Germinal center (tissue), 1 donor: ENCODE measurements at regions not wholly inside any gene's neighbourhood (a gene's known extent, or its start where the extent isn't known, plus 50 kb on each side); places are given as distances from the start of the nearest gene placed in this dataset.
A peak's percentile ranks its signal among the peaks of the same experiment; 100 is the strongest.
"Not testable (repeated sequence)": the region's sequence is repeated elsewhere in the genome, so short reads cannot be mapped to it uniquely, and the experiment has no call there.

Experiments used
- DNase-seq: peaks from one replicate; pipeline ENCODE4 v3.0.0; 2012; ENCODE audit warnings: mixed read lengths, low spot score

DNA sequence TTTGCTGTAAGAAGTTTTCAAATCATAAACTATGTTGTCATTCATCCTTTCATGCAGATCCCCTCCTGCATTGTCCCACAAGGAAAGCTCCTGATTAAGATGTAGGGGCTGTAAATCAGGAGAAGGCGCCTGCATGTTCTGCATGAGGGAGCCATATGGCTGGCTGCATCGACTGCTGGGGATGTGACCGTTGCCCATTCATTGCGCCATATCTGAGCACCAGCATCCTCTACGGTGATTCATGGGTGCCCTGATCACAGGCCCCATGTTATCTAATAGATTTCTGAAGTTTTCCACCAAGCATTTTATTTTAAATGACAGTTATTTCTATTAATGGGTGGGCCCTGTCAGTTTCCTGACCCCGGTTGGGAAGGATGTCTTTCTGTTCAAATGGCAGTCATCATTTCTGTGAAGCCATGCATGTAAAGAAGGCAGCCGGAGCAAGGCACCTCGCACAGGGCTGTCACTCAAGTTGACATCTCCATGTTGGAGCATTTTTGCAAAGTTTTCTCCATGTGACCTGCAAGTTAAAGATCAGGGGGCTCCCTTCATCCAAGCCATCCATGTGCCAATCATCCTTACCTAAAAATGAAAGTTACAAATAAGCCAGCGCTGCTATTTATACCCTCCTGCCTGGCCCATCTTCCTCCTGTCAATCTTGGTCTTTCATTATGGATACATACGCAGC, 128.8 kb downstream of the TEX36 start:
- no peak for DNase-seq

GRCh38 chr10:125553091-125553490, 129.9 kb downstream of the TEX36 start:
- no peak for DNase-seq

DNA sequence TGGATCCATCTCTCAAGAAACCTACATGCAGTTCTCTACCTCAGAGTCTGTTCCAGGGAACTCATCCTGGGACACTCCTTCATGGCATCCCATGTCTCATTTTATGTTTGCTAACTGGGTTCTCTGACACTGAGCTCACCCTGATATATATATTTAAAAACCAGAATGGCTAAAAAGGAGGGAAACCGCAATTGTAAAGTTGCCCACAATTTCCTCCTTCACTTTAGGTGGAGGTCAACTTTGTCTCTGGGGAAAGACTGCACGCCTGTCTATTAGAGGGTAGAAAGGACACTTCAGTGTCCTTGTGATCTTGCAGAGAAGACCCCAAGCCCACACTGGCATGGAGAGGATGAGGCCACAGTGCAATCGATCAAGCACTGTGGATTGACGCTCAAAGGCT, 131.7 kb downstream of the TEX36 start:
- no peak for DNase-seq

GRCh38 chr10:125550362-125550761, 132.6 kb downstream of the TEX36 start:
- DNase-seq = no peak

DNA sequence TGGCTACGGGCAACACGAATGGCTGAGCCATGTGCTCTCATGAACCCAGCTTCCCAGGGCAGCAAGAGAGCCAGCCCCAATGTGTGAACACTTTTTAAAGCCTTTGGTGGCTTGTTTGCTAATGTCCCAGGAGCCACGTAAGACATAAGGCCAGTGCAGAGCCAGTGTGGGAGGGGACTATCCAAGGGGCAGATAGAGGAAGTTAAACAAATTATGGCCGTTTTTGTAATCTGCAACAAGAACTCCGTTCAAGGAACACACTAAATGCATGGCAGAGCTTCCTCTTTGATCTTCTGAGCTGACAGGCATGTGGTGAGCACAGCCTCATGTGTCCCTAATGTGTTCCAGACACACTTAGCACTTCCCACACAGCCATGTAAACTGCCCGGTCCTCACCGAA, 133.3 kb downstream of the TEX36 start:
- DNase-seq = no peak

DNA sequence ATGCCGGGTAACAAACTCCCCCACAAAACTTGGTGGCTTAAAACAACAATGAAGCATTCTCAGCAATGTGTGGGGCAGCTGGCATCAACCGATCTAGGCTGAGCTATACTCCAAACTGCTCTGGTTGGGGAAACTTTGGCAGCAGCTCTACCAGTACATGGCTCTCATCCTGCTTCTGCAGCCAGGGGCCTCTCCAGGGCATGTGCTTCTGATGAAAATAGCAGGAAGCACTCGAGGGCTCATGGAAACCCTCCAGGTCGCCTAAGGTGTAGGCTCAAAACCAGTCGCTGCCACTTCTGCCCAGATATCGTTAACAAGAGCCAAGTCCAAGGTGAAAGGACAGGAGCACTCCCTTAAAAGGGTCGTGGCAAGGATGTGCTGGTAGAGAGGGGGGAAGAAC, 134.1 kb downstream of the TEX36 start:
- DNase-seq = no peak

DNA sequence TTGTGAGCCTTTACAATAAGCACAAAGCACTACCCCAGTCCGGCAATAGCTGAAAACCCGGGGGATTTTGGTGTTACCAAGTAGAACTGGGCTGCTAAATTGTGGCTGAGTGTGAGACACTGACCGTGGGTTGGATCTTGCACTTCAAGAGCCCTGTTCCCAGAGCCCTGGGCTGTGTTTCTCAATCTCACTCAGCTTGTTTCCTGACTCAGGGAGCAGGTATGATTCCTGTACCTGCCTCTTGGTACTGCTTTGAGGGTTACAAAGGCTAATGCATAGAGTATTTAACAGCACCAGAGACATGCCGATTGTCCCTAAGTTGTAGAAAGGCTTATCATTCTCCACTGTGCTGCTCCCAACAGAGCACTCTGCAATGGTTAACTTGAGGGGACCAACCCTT, 134.6 kb downstream of the TEX36 start:
- DNase-seq = no peak

- DNase-seq = no peak
Measured at GRCh38 chr10:125547010-125547650, 135.8 kb downstream of the TEX36 start.

DNA sequence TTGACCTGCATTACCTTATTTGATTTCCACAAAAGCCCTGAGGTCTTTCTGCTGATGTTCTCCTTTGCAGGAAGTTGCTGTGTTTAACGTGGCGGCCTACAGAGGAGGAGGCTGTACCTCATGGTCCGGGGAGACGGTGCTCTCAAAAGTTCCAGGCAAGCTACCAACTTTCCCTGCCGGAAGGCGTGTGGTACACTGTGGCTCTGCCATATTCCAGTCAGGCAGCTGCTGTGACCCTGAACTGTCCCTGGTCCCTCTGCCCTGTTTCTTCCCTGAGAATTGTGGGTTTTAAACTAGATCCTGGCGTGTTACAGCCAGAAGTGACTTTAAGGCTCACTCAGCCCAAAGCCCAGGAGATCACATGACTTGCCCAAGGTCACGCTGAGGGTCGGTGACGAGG, 139.2 kb downstream of the TEX36 start:
- no peak for DNase-seq

GRCh38 chr10:125538947-125539731, 143.8 kb downstream of the TEX36 start:
- DNase-seq = no peak

DNA sequence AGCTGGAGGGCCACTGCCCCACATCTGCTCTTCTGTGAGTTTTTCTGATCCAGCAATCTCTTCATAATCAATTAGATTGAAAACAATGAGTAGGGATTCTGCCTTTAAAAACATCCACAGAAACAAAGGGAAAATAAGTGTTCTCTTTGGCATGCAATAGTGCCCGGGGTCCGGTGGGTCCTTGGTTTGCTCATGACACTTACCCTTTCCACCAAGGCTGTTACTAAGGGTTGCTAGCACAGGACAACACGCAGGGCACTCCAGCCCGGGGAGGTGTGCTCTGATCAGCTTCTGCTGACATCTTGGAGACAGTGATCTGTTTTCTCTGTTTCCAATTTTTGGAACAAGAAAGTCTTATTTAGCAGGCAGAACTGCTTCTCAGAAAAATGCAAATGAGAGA, 146.7 kb downstream of the TEX36 start:
- no peak for DNase-seq

- DNase-seq = no peak
Measured at GRCh38 chr10:125535559-125535958, 147.4 kb downstream of the TEX36 start.

- no peak for DNase-seq
Measured at GRCh38 chr10:125534515-125534914, 148.4 kb downstream of the TEX36 start.

DNA sequence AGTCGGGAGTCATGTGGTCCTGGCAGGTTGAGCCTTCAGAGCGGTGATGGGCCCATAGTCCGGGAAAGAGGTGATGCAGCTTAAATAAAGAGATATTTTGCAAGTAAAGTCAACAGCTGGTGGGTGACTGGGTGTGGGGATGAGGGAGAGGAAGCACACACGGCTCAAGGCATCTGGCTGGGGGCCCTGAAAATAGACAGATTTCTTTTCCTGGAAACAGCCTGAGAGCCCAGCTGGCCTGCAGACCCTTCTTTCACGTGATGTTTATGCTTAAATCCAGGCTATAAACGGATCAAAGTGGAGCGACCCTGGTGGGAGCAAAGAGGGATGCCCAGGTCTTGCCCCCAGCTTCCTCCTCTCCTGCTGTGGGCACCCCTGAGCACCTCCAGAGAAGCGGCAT, 149.1 kb downstream of the TEX36 start:
- no peak for DNase-seq

DNA sequence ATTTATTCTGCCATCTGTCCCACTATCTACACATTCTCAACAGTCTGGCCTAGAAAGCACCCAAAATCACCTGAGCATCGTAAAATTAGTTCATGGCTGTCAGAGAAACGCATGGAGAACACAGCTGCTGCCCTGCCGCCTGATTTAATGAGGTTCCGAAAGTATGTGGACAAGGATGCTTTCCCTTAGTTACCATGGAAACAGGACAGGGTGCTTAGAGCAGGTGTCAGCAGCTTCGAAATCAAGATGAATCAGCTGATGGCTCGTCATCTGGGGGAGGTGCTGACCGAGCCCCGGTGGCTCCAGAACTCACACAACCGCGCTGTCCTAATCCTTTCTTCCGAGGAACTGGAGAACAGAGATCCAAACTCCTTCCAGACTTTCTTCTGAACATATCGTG, 151.5 kb downstream of the TEX36 start:
- no peak for DNase-seq

DNA sequence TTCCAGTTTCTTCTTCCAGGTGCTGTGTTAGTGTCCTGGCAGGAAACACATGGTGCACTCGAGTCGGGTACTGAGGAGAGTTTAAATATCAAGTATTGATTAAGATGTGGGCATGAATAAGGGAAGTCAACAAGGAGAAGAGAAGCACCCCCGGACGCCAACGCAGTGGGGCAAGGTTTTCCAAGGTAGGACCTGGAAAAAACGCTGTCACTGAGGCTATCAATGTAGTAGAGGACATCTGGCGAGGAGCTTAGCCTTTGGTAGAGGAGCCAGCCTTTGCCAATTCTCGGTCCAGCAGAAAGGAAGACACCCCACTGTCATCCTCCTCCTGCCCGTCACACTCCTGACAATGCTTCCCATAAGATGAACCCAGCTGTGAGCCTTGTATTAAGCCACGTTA, 159.6 kb downstream of the TEX36 start:
- DNase-seq = no peak

GRCh38 chr10:125521721-125522680, 161.0 kb downstream of the TEX36 start:
- DNase-seq = peak; percentile 64

DNA sequence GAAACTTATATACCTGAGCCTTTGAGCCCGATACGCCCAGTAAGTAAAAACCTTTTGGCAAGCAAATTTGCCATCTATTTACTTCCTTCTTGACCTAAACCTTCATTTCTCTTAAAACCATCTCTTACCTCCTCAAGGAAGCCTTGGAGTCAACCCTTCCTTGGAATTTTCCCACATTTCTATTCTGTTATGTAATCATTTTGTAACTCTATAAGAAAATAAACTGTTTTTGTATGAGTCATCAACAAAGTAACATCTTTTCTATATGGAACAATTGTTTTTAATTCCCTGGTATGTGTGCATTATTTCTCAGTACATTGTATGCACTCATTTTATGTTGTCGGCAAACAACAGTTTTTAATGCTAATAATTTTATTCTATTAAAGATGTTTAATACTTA, 162.0 kb downstream of the TEX36 start:
- no peak for DNase-seq

DNA sequence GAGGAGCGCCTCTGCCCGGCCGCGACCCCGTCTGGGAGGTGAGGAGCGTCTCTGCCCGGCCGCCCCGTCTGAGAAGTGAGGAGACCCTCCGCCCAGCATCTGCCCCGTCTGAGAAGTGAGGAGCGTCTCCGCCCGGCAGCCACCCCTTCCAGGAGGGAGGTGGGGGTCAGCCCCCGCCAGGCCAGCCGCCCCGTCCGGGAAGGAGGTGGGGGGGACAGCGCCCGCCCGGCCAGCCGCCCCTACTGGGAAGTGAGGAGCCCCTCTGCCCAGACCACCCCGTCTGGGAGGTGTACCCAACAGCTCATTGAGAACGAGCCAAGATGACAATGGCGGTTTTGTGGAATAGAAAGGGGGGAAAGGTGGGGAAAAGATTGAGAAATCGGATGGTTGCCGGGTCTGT, 164.6 kb downstream of the TEX36 start:
- DNase-seq = not testable (repeated sequence)

DNA sequence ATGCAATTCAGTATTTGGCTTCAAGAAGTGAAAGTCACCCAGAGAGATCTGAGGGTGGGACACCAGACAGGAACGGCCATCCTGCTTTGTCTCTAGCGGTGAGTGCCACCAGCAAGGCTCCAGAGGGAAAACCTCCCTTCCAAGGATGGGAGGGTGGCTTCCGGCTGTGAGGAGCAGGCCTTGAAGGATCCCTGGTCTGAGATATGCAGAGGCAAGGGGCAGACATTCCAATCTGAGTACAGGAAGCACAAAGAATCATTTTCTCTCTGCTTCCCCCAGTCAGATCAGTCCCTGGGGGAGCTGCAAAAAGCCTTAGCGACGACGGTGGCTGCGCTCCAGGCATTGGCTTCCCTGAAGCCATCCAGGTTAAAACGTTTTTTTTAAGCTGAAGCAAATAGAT, 167.4 kb downstream of the TEX36 start:
- DNase-seq = no peak

- DNase-seq = no peak
Measured at GRCh38 chr10:125514206-125515162, 168.5 kb downstream of the TEX36 start.
